ENCODE measurements at regions not wholly inside any gene's neighbourhood (a gene's known extent, or its start where the extent isn't known, plus 50 kb on each side); places are given as distances from the start of the nearest gene placed in this dataset.

- H3K9me3 ChIP-seq: no peaks in the 10 kb centered on the region
- H3K27me3 ChIP-seq: no peaks in the 10 kb centered on the region
- no peak for TF ChIP-seq CTCF (IDR thresholded peaks at IDR 0.05 in 4 of 5, conservative IDR thresholded peaks at IDR 0.05 in 1 of 5)
- no peak for TF ChIP-seq POLR2A (IDR thresholded peaks at IDR 0.05)
- intact Hi-C loops (cut with DNase I; ENCODE audit: low total_unique reads) (no loop called here), in situ Hi-C loops (cut with MboI; ENCODE audit: low sequenced_read_pairs in 4 of 4) (no loop called here)
- H3K27ac ChIP-seq: no peak overlapping the region
- DNase-seq (no peak), ATAC-seq (no peak)
- no peak overlapping the region for H3K4me3 ChIP-seq
- no peaks in the 10 kb centered on the region for H3K4me1 ChIP-seq
- H3K36me3 ChIP-seq: no peaks in the 10 kb centered on the region
Measured at GRCh38 chr2:128505575-128506526, 187.2 kb upstream of the HS6ST1 start.

GRCh38 chr2:128506534-128506933 lies 187.9 kb upstream of the HS6ST1 start:
- in situ Hi-C loops (cut with MboI; ENCODE audit: low sequenced_read_pairs in 4 of 4): no loop called here

GRCh38 chr2:128510701-128511397 lies 192.2 kb upstream of the HS6ST1 start:
- intact Hi-C loops (cut with DNase I; ENCODE audit: low total_unique reads): no loop called here

More at GRCh38 chr2:128506534-128506933, 187.9 kb upstream of the HS6ST1 start:
- H3K9me3 ChIP-seq: no peaks in the 10 kb centered on the region
- intact Hi-C loops (cut with DNase I; ENCODE audit: low total_unique reads): no loop called here
- H3K4me1 ChIP-seq: no peaks in the 10 kb centered on the region
- no peak overlapping the region for H3K27ac ChIP-seq
- ATAC-seq: no peak
- no peaks in the 10 kb centered on the region for H3K27me3 ChIP-seq
- TF ChIP-seq POLR2A (IDR thresholded peaks at IDR 0.05): no peak
- no peak for TF ChIP-seq CTCF (IDR thresholded peaks at IDR 0.05 in 4 of 5, conservative IDR thresholded peaks at IDR 0.05 in 1 of 5)
- no peak for DNase-seq
- no peak overlapping the region for H3K4me3 ChIP-seq
- H3K36me3 ChIP-seq: no peaks in the 10 kb centered on the region

GRCh38 chr2:128511731-128512378 lies 193.2 kb upstream of the HS6ST1 start:
- intact Hi-C loops (cut with DNase I; ENCODE audit: low total_unique reads): no loop called here
- Histone ChIP-seq H3K4me1 (no peaks in the 10 kb centered on the region), H3K27ac (no peak overlapping the region), H3K9me3 (no peaks in the 10 kb centered on the region), H3K4me3 (no peak overlapping the region), H3K27me3 (no peaks in the 10 kb centered on the region), H3K36me3 (no peaks in the 10 kb centered on the region)
- DNase-seq: no peak
- TF ChIP-seq POLR2A (IDR thresholded peaks at IDR 0.05) (no peak), CTCF (IDR thresholded peaks at IDR 0.05 in 4 of 5, conservative IDR thresholded peaks at IDR 0.05 in 1 of 5) (no peak)
- no peak for ATAC-seq
- in situ Hi-C loops (cut with MboI; ENCODE audit: low sequenced_read_pairs in 4 of 4): no loop called here

More at GRCh38 chr2:128510701-128511397, 192.2 kb upstream of the HS6ST1 start:
- no peak for ATAC-seq
- H3K4me1 ChIP-seq: no peaks in the 10 kb centered on the region
- no peaks in the 10 kb centered on the region for H3K27me3 ChIP-seq
- no peaks in the 10 kb centered on the region for H3K9me3 ChIP-seq
- H3K4me3 ChIP-seq: no peak overlapping the region
- TF ChIP-seq POLR2A (IDR thresholded peaks at IDR 0.05) (no peak), CTCF (IDR thresholded peaks at IDR 0.05 in 4 of 5, conservative IDR thresholded peaks at IDR 0.05 in 1 of 5) (no peak)
- in situ Hi-C loops (cut with MboI; ENCODE audit: low sequenced_read_pairs in 4 of 4): no loop called here
- H3K27ac ChIP-seq: no peak overlapping the region
- no peak for DNase-seq
- no peaks in the 10 kb centered on the region for H3K36me3 ChIP-seq
